NOMO-1 (cell line): ENCODE measurements at regions not wholly inside any gene's neighbourhood (a gene's known extent, or its start where the extent isn't known, plus 50 kb on each side); places are given as distances from the start of the nearest gene placed in this dataset.

Experiments used
- DNase-seq, 2 experiments: peaks; one replicate each; lab custom pipeline; 2025; ENCODE audit not compliant: unreplicated experiment in 2 of 2; lab: John Stamatoyannopoulos, UW

DNA sequence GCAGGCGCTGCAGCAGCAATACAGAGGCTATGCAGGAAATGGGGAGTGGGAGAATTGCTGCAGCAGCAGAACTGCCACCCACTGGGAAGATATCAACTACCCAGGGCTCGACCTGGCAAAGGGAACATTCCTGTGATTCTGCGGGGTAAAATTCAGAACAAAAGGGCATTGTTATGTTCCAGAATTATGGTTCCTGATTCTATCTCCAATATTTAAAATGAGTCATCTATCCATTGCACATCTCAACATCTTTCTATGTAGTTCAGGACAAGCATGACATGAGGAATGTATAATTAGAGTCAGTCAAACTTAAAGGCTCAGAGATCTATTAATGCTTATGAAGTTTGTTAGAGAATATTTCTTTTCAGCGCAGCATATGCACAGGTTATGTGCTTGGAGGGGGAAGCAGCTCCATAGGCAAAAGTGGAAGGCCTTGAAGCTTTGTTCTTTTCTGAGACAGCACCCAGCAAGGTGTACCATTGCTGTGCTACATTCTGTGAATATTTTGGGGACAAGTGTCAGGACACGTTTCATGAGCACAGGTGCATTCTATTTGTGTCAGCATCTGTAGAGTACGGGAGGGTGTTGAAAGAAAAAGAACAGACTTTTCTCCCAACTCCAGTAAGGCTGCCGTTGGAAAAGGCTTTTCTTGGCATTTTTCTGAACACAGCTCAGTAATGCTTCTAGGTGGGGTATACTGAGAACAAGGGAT, 395.6 kb upstream of the MPDZ start:
- no peak for DNase-seq

GRCh38 chr9:13673348-13673747, 393.9 kb upstream of the MPDZ start:
- DNase-seq: no peak

GRCh38 chr9:13665418-13666066, 386.1 kb upstream of the MPDZ start:
- no peak for DNase-seq

- no peak for DNase-seq
Observed at GRCh38 chr9:13661014-13661413, 381.5 kb upstream of the MPDZ start.

DNA sequence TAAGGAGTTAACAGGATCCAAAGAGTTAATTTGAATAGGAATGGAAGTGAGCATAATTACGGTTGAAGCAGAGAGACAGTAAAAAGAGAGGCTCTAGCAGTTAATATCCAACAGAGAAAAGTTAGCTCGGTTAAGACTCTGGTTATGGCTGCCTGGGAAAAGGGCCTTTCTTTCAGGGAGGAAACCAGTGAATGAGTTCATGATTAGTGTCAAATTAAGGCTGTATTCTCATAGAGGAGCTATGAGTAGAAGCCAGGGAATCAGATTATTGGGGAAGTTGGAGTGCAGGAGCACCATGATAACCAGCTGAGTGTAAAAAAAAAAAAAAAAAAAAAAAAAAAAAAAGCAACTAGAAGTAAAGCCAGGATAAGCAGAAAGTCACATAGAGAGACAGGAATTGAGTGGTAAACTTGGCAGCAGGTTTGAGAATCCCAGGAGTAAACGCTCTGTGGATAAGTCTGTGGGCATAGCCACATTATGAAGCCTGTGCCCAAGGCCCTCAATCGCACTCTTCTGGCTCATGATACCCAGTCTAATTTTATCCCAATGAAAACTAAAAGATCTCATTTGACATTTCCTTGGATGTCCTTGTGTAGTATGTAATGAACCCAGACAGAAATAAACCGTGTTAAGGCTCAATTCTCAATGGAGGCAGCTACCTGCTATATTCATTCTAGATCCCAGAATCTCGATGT, 372.6 kb upstream of the MPDZ start:
- DNase-seq: no peak

DNA sequence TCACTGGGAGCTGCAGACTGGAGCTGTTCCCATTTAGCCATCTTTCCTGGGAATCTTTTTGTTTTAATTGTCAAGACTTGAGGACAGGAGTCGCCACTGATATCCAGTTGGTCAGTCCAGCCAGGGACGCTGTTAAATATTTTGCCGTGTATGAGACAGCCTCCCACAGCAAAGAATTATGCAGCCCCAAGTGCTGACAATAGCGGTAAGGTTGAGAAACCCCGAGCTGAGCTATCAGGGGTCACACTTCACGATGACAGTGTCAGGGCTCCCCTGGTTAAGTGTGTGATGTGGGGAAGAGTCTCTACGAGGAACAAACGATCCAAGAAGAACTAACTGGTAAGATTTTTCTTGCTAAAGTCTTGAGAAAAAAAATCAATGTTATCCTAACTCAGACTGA, 372.0 kb upstream of the MPDZ start:
- no peak for DNase-seq

DNA sequence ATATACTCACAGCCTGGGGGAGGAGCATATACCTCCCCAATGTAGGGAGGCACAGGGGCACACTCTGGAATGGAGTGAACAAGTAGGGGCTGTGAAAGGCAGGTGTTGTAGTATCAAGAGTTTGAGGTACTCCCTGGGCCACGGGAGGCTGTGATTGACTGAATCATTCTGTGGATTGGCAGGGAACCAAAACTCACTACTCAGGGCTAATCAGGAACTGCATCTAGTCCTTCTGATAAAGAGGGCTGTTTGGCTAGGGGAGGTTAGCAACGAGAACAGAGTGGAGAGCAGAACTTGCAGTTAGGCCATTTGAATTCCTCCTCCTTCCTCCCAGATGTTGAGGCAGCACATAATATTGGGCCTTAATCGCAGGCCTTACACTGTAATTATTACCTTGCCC, 369.2 kb upstream of the MPDZ start:
- no peak for DNase-seq

DNA sequence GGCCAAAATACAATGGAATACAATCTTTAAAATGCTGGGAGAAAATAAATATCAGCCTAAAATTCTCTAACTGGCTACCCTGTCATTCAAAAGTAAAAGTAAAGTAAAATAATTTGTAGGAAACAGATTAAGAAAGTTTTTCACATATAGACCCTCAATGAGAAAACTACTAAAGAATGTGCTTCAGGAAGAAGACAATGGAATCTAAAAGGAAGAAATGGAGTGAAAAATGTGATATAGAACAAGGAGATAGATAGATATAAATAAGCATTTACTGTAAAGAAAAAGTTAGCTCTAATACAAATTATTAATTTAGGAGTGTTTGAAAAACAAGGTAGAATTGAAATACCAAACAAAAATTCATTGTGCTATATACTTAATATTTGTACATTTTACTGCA, 368.6 kb upstream of the MPDZ start:
- no peak for DNase-seq

- no peak for DNase-seq
Observed at GRCh38 chr9:13646500-13647021, 367.1 kb upstream of the MPDZ start.

DNA sequence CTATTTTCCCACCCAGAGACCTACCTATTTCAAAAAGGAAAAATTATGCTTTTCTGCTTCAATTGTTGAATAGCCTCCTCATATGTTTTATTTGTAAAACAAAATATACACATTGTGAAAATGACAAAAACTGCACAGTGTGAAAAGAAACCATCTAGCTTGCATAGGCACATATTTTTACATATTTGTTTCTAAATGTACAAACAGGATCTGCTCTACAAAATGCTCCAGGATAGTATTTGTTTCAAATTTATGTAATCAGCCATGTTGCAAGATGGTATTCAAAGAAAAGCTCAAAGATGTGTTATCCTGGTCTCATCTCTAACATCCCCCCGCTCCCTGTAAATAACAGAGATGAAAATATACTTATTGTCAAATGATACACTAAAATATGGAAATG, 366.1 kb upstream of the MPDZ start:
- DNase-seq: no peak

GRCh38 chr9:13644675-13645074, 365.2 kb upstream of the MPDZ start:
- no peak for DNase-seq

- no peak for DNase-seq
Observed at GRCh38 chr9:13642646-13643045, 363.2 kb upstream of the MPDZ start.

DNA sequence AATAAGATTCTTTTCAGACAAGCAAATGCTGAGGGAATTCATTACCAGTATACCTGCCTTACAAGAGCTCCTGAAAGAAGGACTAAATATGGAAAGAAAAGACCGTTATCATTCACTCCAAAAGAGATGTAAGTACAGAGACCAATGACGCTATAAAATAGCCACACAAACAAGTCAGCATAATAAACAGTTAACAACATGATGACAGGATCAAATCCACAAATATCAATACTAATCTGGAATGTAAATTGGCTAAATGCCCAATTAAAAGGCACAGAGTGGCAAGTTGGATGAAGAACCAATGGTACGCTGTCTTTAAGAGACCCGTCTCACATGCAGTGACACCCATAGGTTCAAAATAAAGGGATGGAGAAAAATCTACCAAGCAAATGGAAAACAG, 349.6 kb upstream of the MPDZ start:
- no peak for DNase-seq

DNA sequence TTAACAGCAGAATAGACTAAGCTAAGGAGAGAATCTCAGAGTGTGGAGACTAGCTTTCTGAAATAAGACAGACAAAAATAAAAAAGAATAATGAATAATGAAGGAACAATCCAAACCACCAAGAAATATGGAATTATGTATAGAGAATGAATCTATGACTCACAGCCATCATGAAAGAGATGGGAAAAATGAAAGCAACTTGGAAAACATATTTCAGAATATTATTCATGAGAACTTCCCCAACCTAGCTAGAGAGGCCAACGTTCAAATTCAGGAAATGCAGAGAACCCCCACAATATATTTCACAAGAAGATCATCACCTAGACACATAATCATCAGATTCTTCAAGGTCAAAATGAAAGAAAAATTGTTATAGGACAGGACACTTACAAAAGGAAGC, 349.0 kb upstream of the MPDZ start:
- no peak for DNase-seq

DNA sequence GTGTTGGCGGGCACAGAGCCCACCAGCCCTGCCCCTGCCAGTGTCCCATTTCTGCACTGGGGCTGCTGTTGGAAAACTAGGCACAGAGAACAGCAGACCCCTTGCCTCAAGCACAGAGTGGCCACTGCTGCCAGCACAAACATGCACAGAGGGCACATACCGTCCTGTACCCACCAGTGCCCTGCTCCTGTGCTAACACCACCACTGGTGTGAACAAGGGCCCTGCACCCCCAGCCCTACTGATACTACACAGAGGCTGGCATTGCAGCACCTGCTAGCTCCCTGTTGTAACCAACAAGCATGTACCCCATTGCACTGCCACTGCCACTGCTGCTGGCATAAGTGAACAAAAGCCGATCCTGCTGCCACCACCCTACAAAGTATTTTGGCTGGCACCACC, 348.0 kb upstream of the MPDZ start:
- no peak for DNase-seq

DNA sequence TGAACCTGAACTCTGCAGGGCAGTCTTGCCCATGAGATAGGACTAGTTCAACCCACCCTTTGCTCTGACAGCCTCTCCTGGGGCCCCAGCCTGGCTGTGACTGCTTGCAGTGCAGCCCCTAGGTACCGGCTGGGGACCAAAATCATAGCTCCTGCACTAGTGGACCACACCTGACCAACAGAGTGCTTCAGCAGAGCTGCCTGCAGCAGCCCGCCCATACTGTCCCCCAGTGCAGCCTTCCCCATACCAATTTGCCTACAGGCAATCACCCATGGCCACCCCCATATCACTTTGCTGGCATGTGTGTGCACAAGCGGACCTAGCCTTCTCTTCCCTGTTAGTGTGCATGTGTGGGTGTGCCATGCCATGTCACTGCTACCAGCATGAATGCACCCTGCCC, 347.6 kb upstream of the MPDZ start:
- no peak for DNase-seq

DNA sequence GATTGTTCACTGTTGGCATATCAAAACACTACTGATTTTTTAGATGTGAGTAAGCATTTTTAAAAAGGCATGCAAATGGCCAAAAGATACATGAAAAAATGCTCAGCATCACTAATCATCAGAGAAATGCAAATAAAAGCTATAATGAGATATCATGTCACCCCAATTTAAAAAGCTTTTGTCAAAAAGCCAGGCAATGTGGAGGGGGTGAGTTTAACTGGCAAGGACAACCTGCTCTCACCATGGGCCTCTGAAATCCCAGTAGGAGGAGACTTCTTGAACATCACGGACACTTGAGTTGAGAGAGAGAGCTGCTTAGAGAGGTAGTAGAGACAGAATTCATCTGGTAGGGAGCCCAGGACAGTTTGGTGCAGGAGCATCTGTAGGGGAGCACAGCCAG, 347.1 kb upstream of the MPDZ start:
- no peak for DNase-seq

- DNase-seq: no peak
Observed at GRCh38 chr9:13621872-13622564, 342.5 kb upstream of the MPDZ start.

GRCh38 chr9:13616491-13617035, 337.1 kb upstream of the MPDZ start:
- DNase-seq: no peak

GRCh38 chr9:13615660-13616490, 336.4 kb upstream of the MPDZ start:
- no peak for DNase-seq
